ENCODE measurements at regions not wholly inside any gene's neighbourhood (a gene's known extent, or its start where the extent isn't known, plus 50 kb on each side); places are given as distances from the start of the nearest gene placed in this dataset.

DNA sequence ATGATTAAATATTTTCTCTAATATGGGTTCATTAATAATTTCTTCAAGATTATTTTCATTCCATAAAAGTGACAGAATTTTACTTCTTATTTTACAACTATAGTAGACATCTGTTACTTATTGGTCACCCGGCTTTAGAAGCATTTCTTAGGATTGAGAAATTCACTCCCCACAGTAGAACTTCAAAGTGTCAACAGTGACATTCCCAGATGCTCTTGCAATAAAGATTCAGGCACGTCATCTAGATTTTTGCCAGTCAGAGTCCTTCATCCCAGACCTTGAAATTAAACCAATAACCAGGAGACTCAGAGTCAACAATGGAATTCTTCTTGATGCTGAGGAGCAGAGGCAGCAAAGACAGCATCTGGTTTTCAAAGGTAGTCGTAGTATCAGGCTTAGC is 190.8 kb downstream of the VGLL3 start:
- TF ChIP-seq, protein P1, sequence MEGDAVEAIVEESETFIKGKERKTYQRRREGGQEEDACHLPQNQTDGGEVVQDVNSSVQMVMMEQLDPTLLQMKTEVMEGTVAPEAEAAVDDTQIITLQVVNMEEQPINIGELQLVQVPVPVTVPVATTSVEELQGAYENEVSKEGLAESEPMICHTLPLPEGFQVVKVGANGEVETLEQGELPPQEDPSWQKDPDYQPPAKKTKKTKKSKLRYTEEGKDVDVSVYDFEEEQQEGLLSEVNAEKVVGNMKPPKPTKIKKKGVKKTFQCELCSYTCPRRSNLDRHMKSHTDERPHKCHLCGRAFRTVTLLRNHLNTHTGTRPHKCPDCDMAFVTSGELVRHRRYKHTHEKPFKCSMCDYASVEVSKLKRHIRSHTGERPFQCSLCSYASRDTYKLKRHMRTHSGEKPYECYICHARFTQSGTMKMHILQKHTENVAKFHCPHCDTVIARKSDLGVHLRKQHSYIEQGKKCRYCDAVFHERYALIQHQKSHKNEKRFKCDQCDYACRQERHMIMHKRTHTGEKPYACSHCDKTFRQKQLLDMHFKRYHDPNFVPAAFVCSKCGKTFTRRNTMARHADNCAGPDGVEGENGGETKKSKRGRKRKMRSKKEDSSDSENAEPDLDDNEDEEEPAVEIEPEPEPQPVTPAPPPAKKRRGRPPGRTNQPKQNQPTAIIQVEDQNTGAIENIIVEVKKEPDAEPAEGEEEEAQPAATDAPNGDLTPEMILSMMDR (conservative IDR thresholded peaks at IDR 0.05), result no peak
- TF ChIP-seq EZH2 (IDR thresholded peaks at IDR 0.05; ENCODE audit: low read depth), result no peak
